HS-5 (cell line): ENCODE measurements at regions not wholly inside any gene's neighbourhood (a gene's known extent, or its start where the extent isn't known, plus 50 kb on each side); places are given as distances from the start of the nearest gene placed in this dataset.

Experiments
- DNase-seq: peaks from one replicate; pipeline ENCODE4 v3.0.0-alpha.2; 2012; ENCODE audit warnings: low read depth

DNA sequence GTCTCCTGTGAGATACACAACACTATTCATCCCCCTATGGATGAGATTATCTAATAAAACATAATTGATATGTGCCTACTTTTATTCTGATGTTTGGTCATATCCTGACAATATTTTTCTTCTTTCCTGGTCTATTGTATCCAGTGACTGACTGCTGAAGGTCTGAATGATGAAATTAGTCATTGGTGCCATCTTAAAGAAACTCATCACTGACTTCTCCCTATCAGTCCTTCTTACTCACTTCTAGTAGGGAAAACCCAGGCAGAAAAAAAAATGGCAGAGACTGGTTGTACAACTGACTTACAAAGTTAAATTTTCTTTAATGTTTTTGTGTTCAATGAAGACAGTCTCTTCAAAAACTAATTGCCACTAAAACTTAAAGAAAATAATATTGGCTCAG is 377.4 kb downstream of the HTR7 start:
- no peak for DNase-seq

DNA sequence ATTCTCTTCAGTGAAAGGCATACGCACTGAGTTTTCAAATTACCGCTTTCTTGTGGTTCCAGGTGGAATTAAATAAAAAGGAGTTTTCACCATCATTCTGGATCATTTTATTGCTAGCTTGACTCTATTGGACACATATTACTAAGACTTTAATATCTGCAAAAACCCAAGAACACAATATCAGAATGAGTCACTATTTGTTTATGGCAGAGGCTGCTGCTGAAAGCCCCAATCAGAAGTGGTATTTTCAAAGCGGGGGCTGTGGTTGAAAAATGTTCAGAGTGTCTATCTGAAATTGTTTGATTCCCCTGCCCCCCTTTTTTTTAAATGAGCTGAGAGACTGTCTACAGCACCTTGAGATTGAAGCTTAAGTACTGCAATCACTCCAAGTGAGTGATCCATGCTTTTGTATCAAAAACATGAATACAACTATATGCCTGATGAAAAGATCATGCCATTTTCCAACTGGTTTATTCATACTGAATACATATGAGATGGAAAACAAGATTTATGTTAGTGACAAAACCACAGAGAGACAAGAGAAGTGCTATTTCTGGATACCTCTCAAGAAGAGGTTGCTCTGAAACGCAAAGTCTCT is 376.4 kb downstream of the HTR7 start:
- no peak for DNase-seq

DNA sequence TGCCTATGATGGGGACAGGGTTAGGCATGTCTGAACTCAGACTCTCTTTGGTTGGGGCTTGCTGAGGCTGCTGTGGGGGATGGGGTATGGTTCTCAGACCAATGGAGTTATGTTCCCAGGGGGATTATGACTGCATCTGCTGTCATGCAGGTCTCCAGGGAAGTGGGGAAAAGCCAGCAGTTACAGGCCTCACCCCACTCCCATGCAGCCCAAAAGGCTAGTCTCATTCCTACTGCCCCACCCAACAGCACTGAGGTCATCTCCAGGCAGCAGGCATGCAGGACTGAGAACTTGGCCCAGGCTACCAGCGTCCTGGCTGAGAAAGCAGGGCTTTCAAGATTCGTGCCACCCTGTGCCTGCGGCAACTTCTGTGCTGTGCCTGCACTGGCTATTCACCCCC is 373.3 kb downstream of the HTR7 start:
- DNase-seq: no peak

DNA sequence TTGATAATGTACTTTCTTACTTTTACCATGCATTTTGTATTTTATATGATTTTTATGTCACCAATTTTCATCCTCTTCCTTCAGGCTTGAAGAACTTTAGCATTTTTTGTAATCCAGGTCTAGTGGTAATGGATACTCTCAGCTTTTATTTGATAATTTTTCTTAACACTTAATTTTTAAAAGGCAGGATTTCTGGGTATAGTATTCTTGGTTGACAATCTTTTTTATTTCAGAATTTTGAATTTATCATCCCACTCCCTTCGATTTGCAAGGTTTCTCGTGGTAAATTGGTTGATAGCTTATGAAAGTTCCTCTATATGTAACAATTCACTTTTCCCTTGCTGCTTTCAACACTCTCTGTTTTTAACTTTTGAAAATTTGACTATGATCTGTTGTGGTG is 363.7 kb downstream of the HTR7 start:
- DNase-seq: no peak

DNA sequence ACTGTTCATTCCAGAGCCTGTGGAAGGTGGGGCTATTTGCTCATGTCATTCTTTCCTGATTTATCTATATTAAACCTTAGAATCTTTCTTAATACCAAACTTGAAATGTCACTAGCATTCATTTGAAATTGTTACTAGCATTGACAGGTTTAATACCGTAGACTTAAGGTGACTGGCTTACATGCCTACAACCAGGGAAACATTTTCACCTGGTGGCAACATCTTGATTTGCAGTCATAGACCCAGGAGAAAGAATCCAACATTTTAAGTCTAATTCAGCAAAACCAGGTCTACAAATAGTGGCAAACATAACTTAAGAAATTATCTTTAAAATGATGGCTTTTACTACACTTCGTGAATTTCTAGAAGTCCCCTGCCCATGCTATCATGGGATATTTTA is 353.7 kb downstream of the HTR7 start:
- DNase-seq: no peak

DNA sequence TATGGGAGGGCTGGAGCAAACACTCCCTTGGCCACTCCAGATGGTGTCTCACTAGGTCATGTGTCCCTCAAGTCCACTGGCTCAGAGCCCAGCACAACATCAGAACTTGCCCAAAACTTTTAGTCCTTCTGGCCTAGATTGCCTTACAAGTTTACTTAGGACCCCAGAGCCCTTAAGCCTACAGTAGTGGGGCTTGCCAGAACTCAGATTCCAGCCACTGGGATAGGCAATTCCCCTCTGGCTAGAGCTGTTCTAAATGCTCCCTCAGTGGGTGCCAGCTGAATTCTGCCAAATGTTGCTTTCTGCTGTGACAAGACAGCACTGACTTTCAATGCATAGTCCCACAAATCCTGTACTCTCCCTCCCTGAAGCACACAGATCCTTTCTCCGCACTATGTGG is 331.1 kb downstream of the HTR7 start:
- no peak for DNase-seq

DNA sequence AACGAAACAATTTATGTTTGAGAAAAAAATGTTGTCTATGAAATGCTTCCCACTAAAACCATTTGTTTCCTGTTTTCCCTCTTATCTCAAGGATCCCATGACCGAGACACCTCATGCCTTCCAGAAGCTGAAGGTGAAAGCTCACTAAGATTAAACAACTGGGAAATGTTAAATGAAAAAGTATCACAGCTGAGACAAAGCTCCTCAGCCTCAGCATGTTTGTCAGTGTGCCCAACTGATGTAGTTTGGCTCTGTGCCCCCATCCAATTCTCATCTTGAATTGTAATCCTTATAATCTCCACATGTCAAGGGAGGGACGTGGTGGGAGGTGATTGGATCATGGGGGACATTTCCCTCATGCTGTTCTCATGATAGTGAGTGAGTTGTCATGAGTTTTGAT is 327.3 kb downstream of the HTR7 start:
- DNase-seq: no peak

DNA sequence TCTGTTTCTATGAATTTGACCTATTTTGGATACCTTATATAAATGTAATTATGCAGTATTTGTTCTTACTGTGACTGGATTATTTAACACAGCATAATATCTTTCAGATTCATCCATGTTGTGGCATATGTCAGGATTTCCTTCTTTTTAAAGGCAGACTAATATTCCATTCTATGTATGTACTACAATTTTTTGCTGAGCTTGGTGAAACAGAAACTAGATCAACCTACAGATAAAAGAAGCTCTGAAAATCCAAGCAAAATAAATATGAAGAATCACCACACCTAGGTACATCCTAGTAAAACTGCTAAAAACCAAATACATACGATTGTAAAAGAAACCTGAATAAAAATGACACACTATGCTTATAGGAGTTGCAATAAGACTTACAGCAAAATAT is 300.5 kb downstream of the HTR7 start:
- no peak for DNase-seq

DNA sequence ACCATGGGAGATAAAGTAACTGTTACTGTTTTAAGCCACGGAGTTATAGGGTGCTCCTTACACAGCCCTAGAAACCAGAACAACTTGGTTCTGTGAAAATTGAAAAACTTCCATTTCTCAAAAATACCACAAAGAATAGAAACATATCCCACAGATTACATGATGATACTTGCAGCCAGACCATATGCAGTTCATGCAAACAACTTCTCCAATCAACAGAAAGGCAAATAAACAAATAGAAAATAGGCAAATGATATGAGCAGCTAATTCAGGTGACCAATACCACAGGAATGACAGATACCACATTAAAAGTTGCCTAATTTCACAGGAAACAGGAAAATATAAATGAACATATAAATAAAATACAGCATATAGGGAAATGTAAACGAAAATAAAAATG is 297.5 kb downstream of the HTR7 start:
- no peak for DNase-seq

DNA sequence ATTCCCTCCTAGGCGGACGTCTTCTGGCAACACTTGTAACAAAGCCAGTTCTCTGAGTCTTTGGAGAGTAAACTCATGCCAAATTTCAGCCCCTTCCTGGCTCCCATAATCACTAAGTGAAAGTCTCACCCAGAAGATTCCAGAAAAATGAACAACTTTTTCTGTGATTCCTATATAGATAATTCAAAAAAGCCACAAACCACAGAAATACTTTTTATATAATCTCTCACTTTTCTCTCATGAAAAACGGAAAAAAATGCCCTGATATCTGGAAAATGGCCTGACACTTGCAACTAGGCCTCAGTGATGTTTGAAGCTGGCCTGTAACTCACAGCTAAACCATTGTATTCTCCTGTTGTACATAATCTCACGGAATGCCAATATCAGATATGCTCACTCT is 296.2 kb downstream of the HTR7 start:
- no peak for DNase-seq

DNA sequence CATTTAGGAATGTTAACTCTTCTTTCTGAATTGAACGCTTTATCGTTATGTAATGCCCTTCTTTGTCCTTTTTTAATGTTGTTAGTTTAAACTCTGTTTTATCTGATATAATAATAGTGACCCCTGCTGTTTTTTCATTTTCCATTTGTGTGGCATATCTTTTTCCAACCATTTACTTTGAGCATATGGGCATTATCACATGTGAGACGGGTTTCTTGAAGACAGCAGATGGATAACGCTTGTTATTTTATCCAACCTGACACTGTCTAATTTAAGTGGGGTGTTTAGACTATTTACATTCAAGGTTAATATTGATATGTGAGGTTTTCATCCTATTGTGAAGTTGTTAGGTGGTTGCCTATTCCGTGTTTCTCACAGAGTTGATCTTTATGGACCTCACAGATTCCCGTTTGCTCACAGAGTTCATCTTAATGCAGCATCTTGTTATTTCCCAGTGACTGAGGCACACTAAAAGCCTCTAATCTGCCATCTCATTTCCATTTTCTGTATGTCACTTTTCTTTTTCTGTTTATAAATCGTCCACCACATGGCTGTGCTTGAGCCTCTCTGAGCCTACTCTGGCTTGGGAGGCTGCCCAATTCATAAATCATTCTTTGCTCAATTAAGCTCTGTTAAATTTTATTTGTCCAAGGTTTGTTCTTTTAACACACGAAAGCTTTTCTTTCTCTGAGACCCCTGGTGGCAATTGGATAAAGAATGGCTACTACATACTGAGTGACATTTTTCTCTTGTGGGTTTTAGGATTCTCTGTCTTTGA is 286.2 kb downstream of the HTR7 start:
- DNase-seq: no peak

DNA sequence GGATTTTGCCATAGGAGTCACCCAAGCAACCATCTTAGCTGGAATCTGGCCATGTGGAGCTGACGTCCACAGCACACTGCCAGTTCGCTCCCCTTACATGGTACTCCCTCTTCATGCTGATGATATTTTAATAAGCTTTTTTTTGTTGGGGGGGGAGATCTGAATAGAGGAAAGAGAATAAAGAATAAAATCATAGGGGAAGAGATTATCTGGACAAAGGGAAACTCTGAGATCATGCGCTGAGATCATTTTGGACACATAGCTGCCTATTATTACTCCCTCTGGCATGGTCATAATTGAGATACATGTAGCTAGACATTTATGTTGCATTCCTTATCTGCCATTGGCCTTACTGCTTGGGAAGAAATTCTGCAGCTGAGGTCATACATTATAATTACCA is 282.7 kb downstream of the HTR7 start:
- DNase-seq: no peak

DNA sequence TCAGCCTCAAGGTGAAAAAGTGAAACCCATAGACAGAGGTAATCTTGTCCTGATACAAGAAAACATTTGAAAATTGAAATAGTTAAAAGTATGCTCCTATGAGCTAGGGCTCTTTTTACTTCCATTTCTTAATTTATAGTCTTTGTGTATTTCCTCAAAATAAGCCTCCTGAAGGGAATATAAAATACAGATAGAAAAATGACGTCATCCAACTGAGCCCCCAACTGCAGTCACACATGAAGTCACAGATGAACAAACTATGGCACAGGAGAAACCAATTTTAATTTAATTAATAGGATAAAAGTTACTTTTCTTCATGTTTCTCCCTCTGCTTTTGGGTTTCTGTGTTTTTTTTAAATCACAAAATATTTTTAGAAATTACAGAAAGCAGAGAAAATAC is 280.3 kb downstream of the HTR7 start:
- no peak for DNase-seq

DNA sequence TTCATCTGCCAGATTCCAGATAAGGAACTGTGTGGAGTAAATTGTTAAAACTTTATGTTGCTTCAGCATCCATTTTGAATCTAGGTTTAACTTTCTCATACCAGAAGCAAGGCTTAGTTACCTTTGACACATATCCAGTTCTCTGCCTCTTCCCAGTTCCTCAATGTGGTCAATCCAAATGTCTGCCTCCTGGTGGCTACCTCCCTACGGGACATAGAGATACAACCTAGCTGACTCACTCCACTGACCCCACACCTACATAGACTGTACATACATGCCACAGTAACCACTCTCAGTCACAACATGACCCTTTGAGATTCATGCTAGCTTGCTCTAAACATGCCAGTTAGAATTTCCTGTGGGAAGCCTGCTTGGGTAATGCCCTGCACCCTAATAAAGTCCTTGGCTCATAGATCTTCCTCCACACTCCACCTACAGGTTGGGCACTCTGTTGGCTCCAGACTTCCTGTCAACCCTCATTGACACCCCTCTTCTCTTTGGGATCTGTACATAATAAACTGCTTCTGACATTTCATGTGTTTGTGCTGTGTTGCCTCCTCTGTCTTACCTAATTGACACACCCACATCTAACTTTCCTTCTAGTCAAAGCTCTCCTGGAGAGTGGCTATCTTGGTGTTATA is 278.1 kb downstream of the HTR7 start:
- no peak for DNase-seq

DNA sequence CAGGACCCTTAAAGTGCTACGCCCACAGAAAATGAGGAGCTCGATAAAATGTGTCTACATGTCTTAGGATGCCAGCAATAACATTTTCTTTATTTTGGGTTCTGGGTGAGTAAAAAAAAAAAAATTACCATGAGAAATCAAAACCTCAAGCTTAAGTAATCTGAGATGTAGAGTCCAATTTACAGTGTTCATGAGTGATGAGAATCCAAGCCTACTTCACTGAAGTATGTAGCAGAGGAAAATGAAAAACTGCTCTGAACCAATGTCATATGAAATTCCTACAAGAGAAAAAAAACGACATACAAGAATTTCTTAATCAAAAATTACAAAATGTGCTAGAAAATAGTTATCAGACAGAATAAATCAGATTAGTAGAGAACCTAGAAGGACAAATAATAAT is 274.4 kb downstream of the HTR7 start:
- DNase-seq: no peak

DNA sequence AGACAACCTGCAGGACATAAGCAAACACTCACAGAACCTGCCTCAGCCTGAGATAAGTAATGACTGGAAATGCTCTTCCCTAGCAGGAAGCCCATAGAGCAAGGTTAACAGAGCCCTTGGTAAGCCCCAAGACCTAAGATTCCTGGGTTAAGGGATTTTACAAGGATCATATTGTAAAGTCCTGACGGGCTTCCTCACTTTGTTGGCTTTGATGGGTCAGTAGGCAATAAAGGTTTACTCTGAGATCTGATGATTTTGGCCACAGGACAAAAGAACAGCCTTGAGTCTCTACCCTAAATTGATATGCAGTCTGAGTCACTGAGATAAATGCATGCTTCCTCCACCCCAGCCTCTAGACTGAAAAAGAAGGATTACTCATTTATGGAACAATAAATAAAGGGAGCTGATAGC is 270.8 kb downstream of the HTR7 start:
- peak; percentile 41 for DNase-seq

DNA sequence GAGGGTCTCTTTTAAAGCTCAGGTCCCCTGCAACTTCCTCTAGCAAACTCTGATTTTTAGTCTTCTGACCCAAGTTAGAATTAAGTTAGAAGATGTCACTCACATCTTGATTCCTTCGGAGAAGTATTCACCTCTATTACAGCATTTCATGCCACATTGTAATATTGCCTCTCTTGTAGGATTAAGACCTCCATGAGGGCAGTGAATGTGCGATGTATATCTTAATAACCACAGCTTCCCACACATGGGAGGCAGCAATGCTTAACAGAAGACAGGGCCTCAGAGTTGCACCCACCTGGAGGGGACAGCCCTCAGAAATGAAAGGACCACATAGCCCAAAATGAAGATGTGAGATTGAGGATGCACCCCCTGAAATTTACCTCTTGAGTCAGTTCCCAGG is 270.3 kb downstream of the HTR7 start:
- no peak for DNase-seq

DNA sequence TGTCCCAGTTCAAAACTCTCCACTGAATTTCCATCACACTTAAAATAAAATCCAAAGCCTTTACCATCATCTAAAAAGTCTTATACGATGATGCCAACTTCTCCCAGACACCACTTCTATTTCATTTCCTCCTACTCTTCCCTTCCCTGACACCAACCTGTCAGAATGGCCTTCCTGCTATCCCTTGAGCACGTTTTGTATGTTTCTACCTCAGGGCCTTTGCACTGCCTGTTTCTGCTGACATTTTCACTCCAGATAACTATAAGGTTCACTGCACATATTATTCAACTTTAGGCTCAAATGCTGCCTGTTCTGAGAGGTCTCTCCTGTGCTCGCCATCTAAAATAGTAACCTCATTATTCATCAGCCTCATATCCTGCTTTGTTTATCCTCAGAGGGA is 269.6 kb downstream of the HTR7 start:
- no peak for DNase-seq

DNA sequence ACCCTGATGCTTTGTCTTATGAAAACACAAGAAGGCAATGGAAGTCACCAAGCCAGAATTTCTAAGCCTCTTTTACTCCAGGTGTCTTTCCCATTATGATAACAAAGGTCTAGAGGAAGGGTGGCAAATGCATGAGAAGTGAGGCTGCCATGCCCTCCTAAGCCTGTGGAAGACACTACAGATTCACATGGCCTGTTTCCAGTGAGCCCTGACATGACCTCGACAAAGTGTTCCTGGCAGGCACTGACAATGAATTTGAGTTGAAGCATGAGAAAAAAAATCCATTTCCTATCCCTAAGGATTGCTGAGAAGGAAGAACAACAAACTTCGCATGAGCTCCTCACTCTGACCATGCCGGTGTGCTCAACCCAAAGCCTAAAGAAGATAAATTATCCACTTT is 268.0 kb downstream of the HTR7 start:
- DNase-seq: no peak

DNA sequence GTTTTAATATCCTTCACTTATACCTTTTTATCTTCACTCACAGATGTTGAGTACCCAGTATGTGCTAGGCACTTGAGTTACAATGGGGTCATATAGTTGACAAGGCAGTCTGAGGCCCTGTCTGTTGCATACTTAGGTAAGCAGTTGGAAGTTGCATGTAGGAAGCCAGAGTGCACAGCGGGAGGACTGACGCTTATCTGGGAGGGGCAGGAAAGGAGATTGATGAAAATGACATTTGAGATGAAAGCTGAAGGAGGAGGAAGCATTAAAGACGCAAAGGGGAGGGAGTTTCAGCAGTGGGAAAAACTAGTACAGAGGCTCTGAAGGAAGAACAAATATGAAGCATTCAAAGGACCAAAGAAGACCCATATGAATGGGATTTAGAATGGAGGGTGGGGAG is 266.2 kb downstream of the HTR7 start:
- DNase-seq: no peak

DNA sequence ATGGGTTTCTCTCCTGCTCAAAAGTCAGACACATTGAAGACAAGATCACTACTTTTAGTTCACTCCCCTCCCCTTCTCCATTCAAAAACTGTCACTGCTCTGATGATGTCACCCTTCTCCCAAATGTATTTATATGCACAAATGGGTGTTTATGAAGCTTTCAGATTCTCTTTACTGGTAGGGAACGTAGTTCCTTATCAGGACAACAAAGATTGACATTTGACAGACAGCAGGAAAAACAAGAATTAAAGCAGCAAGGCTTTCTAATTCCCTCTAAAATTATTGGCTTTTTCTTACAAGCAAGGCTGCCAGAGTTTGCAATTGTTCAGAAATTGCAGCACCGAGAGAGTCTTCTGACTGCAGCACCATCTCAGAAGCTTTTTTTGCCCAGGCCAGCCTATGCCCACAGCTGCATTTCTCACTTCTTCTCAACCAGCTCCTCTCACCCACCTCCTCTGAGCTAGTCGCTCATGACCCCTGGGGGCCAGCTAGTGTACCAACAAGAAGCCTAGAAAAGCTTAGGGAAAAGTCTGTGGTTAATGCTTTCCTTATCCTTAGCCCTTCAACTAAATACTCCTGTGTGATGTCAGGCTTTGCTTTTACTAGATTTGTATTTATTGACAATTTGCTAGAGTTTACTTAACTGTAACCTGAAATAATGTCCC is 265.1 kb downstream of the HTR7 start:
- DNase-seq: no peak

DNA sequence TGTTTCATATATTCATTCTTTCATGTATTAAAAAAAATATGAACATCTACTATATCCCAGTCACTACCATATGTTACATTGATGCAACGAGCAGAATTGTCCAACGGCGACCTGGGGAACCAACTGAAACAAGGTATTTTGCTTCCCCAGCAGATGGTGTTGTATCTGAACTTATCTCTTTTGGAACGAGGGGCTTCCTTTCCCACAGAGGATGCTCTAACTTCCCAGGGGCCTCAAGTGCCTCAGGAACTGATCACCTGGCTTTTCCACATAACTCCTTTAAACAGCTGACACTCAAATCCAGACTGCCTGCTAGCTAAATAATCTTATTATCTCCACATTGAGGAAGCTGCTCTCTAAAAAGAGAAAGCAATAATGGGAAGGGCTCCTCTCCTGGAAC is 259.3 kb downstream of the HTR7 start:
- no peak for DNase-seq
